GM18861 (cell line): ENCODE measurements at regions not wholly inside any gene's neighbourhood (a gene's known extent, or its start where the extent isn't known, plus 50 kb on each side); places are given as distances from the start of the nearest gene placed in this dataset.
"Not testable (repeated sequence)": the region's sequence is repeated elsewhere in the genome, so short reads cannot be mapped to it uniquely, and the experiment has no call there.

Experiments
- ATAC-seq: cut with Tn5 transposase; IDR thresholded peaks from one replicate; pipeline ENCODE4 v1.9.1; 2021; ENCODE audit not compliant: unreplicated experiment

GRCh38 chr2:176832086-176832485 is 380.5 kb upstream of the HNRNPA3 start:
- ATAC-seq: no peak

DNA sequence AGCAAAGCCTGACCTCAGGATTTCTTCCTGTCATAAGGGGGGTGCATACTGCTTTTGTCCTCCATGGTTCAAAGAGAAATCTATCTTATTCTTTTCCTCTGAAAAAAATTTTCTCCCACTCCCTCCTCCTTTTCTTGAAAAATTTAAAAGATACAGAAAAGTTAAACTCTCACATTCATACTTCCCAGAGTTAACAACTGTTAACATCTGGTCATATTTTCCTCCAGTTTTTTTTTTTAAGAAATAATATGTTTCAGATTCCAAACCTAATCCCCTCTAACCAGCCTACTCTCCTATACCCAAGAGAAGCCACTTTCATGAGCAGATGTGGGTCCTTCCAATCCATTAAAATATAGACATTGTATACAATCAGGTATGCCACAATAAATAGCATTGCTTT is 378.9 kb upstream of the HNRNPA3 start:
- ATAC-seq: no peak

DNA sequence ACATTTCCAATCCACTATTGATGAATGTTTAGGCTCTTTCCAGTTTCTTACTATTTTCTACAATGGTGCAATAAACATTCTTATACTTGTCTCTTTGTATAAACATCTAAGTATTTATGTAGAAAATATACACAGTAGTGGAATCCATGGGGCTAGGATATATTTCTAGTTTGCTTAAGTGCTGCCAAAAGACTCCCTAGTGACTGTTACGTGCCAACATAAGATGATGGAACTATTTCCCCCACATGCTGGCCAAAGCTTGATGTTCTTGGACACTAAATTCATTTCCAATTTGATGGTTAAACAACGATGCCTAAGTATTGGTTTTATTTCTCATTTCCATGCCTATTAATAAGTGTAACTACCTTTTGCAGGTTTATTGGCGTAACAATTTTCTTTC is 378.4 kb upstream of the HNRNPA3 start:
- no peak for ATAC-seq

DNA sequence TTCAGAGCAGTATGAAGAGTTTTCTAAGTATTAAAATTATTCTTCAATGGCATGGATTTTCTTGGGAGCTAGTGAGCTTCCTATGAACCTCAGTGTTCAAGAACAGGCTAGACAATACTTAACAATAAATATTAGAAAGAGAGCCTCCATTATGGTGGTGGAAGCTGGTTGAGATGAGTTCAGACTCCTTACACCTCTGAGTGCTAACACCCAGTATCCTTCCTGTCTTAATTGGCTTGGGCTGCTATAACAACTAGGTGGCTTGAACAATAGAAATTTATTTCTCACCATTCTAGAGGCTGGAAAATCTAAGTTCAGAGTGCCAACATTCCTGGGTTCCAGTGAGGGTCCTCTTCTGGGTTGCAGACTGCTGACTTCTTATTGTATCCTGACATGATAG is 369.4 kb upstream of the HNRNPA3 start:
- ATAC-seq: no peak

DNA sequence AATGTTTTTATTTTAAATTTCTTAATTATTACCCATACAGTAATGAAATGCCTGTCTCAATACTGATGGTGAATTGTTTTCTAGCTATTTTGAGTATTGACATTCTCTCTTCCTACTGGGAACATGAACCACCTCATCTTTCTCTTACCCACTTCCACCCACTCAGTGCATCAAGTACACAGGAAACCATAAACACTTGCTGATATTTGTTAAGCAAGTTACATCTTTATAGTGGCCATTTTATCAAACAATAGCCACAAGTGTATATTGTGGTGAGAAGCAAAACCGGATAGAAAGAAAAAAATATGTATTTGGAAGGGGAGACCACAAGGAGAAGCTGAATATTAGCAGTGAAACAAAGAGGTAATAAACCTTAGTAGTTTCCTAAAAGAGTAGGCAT is 368.1 kb upstream of the HNRNPA3 start:
- no peak for ATAC-seq

- ATAC-seq: no peak
Measured at GRCh38 chr2:176845718-176846117, 366.9 kb upstream of the HNRNPA3 start.

DNA sequence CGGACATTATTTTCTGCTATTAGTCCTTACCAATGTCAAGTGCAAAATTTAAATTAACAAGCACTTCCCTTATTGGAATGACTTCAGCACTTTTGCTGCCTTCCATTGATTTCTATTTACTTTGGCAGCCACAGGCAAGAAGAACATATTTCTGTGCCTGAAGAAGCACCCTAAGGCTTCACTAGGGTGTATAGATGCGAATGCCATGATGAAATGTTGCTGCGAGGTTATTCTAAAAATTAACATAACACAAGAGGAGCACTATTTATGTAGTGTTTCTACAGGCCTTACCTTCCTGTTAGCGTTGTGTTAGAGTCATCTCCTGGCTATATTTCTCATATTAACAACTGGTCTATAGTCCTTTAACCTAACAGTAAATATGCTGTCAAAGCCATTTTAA is 365.0 kb upstream of the HNRNPA3 start:
- ATAC-seq: no peak

DNA sequence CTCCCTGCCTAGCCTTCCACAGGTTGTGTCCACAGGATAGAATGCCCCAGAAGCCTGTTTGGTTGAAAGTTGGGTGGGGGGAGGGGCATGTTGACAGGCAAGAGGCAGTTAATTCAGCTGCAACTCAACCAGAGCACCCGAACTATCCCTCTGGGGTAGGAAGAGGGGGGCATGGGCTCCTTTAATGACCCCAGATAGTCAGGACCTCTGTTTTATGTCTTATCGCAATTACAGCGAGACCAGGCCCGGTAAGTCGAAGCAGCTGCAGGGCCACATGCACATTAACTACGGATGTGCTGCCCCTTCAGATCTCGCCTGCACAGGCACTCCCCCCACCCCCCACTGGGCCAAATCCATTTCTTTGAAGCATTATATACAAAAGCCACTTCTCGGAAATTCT is 363.8 kb upstream of the HNRNPA3 start:
- ATAC-seq: no peak

- no peak for ATAC-seq
Measured at GRCh38 chr2:176851200-176851888, 361.2 kb upstream of the HNRNPA3 start.

DNA sequence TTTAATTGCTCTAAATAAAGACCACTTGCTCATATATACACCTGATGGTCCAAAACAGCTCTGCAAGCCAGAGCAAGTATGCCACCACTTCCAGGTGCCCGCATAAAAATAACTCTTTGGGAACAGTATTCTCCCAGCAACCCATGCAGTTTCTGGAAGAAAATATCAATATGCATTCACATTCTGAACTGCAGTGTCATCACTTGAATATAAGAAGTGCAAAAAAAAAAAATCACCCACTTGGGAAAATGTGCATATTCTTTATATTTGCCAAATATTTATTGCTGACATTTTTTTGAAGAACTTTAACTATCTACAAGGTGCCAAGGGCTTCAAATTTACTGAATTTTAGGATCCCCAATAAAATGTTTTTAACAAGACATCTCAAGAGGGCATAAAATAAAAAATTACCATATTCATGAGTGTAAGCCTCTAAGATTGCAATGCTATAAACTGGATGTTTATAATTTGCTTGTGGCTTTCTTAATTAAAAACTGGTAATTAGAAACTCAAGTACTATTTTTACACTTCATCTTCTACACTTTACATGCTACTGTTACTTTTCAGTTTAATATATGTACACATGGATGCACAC is 360.6 kb upstream of the HNRNPA3 start:
- no peak for ATAC-seq

- no peak for ATAC-seq
Measured at GRCh38 chr2:176852667-176853066, 359.9 kb upstream of the HNRNPA3 start.

GRCh38 chr2:176854062-176854461 is 358.5 kb upstream of the HNRNPA3 start:
- ATAC-seq: no peak

- ATAC-seq: no peak
Measured at GRCh38 chr2:176854878-176855277, 357.7 kb upstream of the HNRNPA3 start.

- no peak for ATAC-seq
Measured at GRCh38 chr2:176856683-176857082, 355.9 kb upstream of the HNRNPA3 start.

GRCh38 chr2:176865336-176865735 is 347.3 kb upstream of the HNRNPA3 start:
- ATAC-seq: no peak

GRCh38 chr2:176872406-176872805 is 340.2 kb upstream of the HNRNPA3 start:
- ATAC-seq: no peak

DNA sequence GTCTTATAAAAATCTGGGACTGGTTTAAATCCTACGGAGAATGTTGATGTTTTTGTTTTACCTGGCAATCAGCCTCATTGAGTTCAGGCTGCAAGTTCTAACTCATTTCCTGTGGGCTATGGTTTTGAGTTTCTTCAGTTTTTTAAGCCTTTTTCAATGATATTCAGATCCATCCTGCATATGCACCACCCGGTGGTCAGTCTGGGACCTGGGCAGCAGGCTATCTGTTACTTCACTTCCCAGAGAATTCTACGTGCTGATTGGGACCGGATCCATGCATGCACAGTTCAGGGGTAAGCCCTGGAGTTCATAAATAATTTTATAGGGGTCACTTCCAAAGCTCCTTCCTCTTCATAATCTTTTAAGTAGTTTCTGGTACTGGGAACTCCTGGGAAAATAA is 339.2 kb upstream of the HNRNPA3 start:
- ATAC-seq: no peak

- ATAC-seq: no peak
Measured at GRCh38 chr2:176876493-176877103, 336.0 kb upstream of the HNRNPA3 start.

DNA sequence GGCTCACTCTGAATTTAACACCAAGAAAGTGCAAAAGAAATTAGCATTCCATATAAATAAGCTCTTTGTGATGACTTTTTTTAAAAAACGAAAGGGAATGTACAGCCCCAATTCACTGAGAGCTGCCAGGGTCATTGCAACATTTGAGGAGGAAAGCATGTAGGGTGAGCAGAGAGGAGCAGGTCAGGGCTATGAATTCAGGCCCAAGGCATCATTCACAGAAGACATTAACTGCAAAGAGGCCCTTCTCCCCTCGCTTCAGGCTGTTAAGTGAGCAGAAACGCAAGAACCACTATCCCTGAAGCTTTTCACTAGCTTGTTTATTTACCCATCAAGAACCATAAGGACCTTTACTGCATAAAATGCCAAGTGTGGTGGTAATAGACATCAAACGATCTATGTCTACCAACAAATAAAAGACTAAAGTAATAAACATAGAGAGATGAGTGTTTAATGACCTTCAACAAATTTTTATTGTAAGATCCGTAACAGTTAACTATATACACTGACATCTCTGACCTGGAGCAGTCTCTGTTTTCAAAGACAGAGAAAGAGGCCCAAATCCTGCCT is 333.1 kb upstream of the HNRNPA3 start:
- no peak for ATAC-seq

DNA sequence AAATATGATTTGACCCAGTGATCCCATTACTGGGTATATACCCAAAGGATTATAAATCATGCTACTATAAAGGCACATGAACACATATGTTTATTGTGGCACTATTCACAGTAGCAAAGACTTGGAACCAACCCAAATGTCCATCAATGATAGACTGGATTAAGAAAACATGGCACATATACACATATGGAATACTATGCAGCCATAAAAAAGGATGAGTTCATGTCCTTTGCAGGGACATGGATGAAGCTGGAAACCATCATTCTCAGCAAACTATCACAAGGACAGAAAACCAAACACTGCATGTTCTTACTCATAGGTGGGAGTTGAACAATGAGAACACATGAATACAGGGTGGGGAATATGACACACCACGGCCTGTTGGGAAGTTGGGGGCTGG is 330.5 kb upstream of the HNRNPA3 start:
- not testable (repeated sequence) for ATAC-seq

- ATAC-seq: no peak
Measured at GRCh38 chr2:176885001-176885643, 327.5 kb upstream of the HNRNPA3 start.

DNA sequence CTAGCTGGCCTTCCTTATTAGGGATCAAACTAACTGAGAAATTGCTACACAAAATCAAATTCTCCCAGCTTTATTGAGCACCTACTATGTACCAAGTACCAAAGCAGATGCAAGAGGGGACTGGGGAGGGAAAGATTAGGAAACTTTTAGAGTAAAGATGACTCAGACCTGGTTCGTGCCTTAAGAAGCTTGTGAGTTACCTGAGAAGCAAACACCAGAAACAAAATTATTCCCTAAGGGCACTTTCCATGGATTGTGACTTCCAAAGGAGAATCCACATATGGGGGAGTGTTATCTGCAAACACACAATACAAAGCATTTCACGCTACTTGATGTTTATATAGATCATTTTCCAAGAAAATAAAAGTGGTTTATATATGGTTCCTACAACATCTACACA is 326.9 kb upstream of the HNRNPA3 start:
- ATAC-seq: no peak
